SKM-1 (cell line): ENCODE measurements at regions not wholly inside any gene's neighbourhood (a gene's known extent, or its start where the extent isn't known, plus 50 kb on each side); places are given as distances from the start of the nearest gene placed in this dataset.
A peak's percentile ranks its signal among the peaks of the same experiment; 100 is the strongest.

Experiments
- DNase-seq: peaks from one replicate; lab custom pipeline; 2025; ENCODE audit not compliant: unreplicated experiment; lab: John Stamatoyannopoulos, UW

GRCh38 chr5:173689737-173690360 is 73.4 kb upstream of the BOD1 start:
- DNase-seq: no peak

- no peak for DNase-seq
Measured at GRCh38 chr5:173691931-173692330, 75.5 kb upstream of the BOD1 start.

- DNase-seq: no peak
Measured at GRCh38 chr5:173693670-173694069, 77.2 kb upstream of the BOD1 start.

- no peak for DNase-seq
Measured at GRCh38 chr5:173696216-173696615, 79.8 kb upstream of the BOD1 start.

GRCh38 chr5:173697931-173698579 is 81.6 kb upstream of the BOD1 start:
- DNase-seq: no peak

- no peak for DNase-seq
Measured at GRCh38 chr5:173699966-173700365, 83.5 kb upstream of the BOD1 start.

GRCh38 chr5:173703466-173703865 is 87.0 kb upstream of the BOD1 start:
- no peak for DNase-seq

GRCh38 chr5:173704615-173705511 is 88.4 kb upstream of the BOD1 start:
- DNase-seq: no peak

- no peak for DNase-seq
Measured at GRCh38 chr5:173705512-173706044, 89.1 kb upstream of the BOD1 start.

GRCh38 chr5:173706700-173707099 is 90.2 kb upstream of the BOD1 start:
- DNase-seq: no peak

- DNase-seq: no peak
Measured at GRCh38 chr5:173707392-173707791, 90.9 kb upstream of the BOD1 start.

- DNase-seq: no peak
Measured at GRCh38 chr5:173709145-173709544, 92.7 kb upstream of the BOD1 start.

GRCh38 chr5:173709761-173710160 is 93.3 kb upstream of the BOD1 start:
- DNase-seq: no peak

GRCh38 chr5:173710528-173710927 is 94.1 kb upstream of the BOD1 start:
- no peak for DNase-seq

GRCh38 chr5:173711466-173711865 is 95.0 kb upstream of the BOD1 start:
- DNase-seq: no peak

GRCh38 chr5:173712609-173713175 is 96.2 kb upstream of the BOD1 start:
- DNase-seq: no peak

- DNase-seq: no peak
Measured at GRCh38 chr5:173714551-173715428, 98.3 kb upstream of the BOD1 start.

- no peak for DNase-seq
Measured at GRCh38 chr5:173715607-173716006, 99.2 kb upstream of the BOD1 start.

GRCh38 chr5:173716058-173716682 is 99.7 kb upstream of the BOD1 start:
- DNase-seq: no peak

GRCh38 chr5:173717959-173718358 is 101.5 kb upstream of the BOD1 start:
- peak; percentile 37 for DNase-seq
